Astrocyte of the spinal cord (primary cell): ENCODE measurements at regions not wholly inside any gene's neighbourhood (a gene's known extent, or its start where the extent isn't known, plus 50 kb on each side); places are given as distances from the start of the nearest gene placed in this dataset.
"Not testable (repeated sequence)": the region's sequence is repeated elsewhere in the genome, so short reads cannot be mapped to it uniquely, and the experiment has no call there.

Experiments used
- DNase-seq: peaks from one replicate; pipeline ENCODE4 v3.0.0; 2011; ENCODE audit warnings: low read depth, low spot score
- H3K4me3 ChIP-seq: 2 replicates; pipeline ENCODE4 v1.5.1; 2011; ENCODE audit warnings: low read depth, mild to moderate bottlenecking, low read length, moderate library complexity
- in situ Hi-C: cut with HindIII; loops from 2 replicates; pipeline ENCODE4 v1.10.0; 2017; ENCODE audit warnings: low sequenced_read_pairs
- TF ChIP-seq, protein P1 (sequence below): IDR thresholded peaks from 2 replicates; pipeline ENCODE4 v1.5.1; 2012; ENCODE audit warnings: low read depth, mild to moderate bottlenecking, low read length, inconsistent platforms

DNA sequence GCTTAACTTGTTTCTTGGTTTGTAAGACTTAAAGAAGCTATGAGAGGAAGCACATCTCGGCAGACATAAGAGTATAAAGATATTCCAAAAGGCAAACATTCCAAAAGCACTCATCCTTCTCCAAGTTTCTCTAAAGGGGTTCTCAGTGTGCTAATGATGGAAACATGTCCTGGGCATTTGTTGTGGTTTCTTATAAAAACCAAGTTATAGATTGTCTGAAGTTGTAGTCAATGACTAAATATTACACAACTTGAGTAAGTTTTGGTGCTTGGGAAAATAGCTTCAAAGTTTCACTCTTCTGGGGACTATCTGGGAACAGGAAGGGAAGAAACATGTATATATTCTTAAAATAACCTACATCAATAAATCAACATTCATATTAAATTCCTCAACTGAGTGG, 128.3 kb upstream of the TBX18 start:
- H3K4me3 ChIP-seq: no peak overlapping the region
- TF ChIP-seq, protein P1, sequence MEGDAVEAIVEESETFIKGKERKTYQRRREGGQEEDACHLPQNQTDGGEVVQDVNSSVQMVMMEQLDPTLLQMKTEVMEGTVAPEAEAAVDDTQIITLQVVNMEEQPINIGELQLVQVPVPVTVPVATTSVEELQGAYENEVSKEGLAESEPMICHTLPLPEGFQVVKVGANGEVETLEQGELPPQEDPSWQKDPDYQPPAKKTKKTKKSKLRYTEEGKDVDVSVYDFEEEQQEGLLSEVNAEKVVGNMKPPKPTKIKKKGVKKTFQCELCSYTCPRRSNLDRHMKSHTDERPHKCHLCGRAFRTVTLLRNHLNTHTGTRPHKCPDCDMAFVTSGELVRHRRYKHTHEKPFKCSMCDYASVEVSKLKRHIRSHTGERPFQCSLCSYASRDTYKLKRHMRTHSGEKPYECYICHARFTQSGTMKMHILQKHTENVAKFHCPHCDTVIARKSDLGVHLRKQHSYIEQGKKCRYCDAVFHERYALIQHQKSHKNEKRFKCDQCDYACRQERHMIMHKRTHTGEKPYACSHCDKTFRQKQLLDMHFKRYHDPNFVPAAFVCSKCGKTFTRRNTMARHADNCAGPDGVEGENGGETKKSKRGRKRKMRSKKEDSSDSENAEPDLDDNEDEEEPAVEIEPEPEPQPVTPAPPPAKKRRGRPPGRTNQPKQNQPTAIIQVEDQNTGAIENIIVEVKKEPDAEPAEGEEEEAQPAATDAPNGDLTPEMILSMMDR: no peak
- peak; percentile 73 for DNase-seq
- in situ Hi-C loops: no loop called here

DNA sequence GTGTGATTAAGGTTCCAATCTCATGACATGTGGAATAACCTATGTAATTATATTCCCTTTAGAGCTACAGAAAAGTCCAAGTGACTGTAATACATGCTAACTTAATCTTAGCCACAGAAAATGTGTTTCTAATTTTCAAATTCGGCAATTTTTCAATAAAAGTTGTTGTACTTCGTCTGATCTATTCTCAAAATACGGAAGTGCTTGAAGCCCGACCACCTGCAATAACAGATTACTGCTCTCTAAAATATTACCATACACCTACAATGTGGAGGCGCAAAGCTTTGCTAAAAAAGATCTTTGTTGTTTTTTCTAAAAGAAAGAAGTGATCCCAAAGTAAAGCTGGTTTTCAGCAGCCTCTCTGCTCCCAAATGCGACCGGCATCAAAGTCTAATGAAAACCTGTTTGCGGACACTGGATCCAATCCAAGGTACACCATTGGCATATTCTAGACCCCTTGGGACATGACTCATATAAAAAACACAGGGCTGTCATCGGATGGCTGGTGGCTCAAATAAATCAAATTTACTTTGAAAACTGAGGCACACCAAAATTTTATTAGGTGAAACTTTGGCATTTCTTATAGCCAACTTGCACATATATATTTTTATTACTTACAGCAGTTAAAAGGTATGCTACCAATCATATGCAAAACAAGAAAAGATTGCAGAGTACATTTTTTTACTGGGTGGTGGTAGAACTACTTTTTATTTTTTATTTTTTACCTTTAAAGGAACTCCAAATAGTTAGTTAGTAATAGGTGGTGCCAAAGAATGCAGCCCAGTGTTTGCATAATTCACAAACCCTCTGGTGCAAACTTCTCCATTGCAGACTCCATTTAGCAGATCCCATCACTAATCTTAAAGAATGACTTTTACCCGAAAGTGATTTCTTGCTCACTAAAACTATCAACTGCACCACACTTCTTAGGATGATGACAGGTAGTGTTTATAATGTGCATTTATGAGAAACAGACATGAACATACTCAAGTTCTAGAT, 118.7 kb upstream of the TBX18 start:
- TF ChIP-seq, protein P1: no peak
- in situ Hi-C loops: no loop called here
- no peak overlapping the region for H3K4me3 ChIP-seq
- peak; percentile 62 for DNase-seq

DNA sequence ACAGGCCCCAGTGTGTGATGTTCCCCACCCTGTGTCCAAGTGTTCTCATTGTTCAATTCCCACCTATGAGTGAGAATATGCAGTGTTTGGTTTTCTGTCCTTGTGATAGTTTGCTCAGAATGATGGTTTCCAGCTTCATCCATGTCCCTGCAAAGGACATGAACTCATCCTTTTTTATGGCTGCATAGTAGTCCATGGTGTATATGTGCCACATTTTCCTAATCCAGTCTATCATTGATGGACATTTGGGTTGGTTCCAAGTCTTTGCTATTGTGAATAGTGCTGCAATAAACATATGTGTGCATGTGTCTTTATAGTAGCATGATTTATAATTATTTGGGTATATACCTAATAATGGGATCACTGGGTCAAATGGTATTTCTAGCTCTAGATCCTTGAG, 115.0 kb upstream of the TBX18 start:
- DNase-seq, H3K4me3 ChIP-seq, in situ Hi-C loops: not testable (repeated sequence)

DNA sequence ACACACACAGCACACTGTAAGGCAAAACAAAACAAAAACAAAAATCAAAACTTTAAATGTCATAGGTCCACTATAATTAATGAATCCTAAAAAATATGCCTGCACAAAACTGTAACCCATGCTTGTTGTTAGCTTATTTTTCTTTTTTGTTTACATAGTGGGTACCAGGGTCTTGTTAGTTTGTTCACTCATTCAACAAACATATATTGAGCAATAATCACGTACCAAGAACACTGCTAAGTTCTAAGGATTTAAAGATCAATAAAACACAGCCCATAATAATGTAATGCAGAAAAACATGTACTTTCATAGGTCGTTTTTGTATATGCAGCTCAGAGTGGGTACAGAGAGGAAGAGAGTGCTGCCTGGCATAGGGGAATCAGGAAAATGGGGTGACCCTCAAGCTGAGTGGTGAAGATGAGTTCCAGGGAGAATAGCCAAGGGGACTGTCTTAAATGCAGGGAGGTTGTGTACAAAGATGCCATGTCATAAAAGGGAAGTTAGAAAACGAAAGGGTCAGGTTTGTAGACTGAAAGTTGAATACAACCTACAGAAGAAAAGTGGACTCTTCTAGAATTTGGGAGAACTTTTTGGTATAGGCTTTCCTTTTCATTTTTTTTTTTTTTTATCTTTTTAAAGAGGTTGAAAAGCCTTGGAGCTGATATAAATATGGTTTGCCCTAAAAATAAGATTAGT, 113.3 kb upstream of the TBX18 start:
- in situ Hi-C loops: no loop called here
- no peak for DNase-seq
- H3K4me3 ChIP-seq: no peak overlapping the region
- TF ChIP-seq, protein P1: no peak

DNA sequence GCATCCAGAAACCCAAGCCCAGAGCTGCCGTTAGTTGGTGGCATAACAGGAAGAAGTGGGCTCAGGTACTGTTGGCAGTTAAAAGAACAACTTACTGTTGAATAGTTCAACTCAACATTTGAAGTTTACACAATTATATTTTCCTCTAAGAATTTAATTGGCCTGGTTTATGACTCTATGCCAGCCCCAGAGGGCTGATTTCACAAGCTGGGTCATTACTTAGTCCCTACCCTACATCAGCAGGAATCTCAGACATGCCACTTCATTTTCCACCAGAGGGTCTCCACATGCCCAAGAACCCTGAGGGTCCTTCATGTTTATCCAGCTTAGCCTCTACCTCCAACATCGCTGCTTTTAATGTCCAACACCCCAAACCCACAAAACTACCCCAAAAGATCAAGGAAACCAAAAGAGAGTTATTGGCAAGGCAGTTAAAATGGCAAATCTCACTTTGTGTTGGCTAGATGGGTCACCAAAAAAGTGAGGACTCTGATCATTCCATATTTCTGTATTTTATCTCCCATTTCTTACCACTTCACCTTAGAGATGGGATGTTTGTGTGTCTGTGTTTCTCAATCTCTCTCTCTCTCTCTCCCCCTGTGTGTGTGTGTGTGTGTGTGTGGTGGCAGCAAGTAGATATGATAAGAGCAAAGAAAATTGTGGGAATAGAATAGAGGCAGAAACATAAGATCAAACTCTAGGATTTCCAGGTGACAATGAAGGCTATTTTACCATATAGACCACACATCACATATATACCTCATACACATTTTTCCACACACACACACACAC, 112.5 kb upstream of the TBX18 start:
- TF ChIP-seq, protein P1: no peak
- in situ Hi-C loops: no loop called here

DNA sequence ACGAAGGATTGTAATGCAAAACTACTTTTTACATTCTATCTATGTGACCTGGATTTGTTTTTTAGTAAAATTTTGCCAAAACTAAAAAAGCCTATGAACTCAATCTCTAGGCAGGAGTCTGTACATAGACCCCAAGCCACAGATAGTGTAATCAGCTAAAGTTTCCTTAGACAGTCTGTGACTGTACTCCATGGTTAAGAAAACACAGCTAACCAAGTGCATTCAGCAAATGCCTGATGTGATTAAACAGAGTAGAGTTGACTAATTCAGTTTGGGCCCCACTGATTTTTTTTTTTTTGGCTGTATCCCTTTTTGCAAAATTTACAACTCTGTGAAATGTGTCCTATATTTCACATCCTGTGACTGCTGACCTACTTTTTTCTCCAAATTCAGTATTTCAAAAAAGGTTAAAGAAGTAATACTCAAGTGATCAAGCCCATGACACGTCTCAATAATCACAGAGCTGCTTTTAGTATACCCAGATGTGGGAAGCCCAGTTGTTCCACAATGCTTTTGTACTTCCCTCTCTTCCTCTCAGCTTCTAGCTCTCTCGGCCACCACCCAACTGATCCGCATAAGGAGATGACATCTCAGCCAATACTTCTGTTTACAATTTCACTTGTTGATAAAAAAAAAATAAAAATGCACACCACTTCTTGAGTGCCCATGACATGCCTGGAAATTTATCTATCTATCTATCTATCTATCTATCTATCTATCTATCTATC, 108.8 kb upstream of the TBX18 start:
- in situ Hi-C loops: no loop called here
- TF ChIP-seq, protein P1: no peak
- no peak overlapping the region for H3K4me3 ChIP-seq
- no peak for DNase-seq

More for the DNA sequence above, 112.5 kb upstream of the TBX18 start:
- no peak overlapping the region for H3K4me3 ChIP-seq
- no peak for DNase-seq
